Stimulated activated CD8-positive, alpha-beta memory T cell treated with anti-CD3 and anti-CD28 coated beads, Interleukin-15, amount 100 ng/mL, for 48 hours (primary cell): ENCODE measurements at regions not wholly inside any gene's neighbourhood (a gene's known extent, or its start where the extent isn't known, plus 50 kb on each side); places are given as distances from the start of the nearest gene placed in this dataset.

ENCODE experiments used
- DNase-seq, 2 donors: peaks; one replicate each; pipeline ENCODE4 v3.0.0-alpha.2; 2020; ENCODE audit warnings: low read depth in 2 of 2

DNA sequence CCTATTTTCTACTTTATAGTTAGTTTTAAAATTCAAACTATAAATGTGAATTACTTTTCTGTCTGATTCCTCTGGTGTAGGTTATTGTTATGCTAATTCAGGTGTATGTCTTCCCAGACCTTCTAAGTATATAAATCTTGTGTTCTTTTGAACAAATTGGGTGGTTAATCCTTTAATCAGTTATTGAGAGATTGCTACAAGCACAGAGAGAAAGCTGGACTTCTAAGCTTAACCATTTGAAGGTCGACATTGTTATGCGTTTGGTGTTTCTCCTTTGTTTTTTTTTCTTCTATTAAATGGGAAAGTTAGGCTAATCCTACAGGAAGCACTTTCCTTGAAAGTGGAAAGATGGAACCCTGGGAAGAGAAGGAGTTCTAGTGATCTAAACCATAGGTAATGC is 592.6 kb downstream of the SLC4A3 start:
- no peak for DNase-seq

DNA sequence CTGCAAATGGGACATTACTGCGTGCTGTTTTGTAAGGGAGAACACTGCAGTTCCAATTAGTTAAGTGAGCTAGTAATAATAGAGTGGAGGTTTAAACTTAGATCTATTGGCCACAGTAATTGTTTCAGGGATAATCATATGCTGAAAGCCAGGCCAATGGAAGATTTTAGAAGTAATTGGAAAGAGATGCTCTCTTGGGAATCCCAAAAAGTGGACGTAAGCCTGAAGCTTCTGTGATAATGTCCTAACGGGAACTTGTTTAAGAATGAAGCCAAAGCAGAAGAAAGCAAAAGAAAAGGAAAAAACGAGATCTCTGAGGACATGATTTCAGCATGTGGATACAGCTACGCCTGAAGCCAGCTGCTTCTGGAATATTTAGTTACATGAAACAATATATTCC is 594.6 kb downstream of the SLC4A3 start:
- DNase-seq: no peak

DNA sequence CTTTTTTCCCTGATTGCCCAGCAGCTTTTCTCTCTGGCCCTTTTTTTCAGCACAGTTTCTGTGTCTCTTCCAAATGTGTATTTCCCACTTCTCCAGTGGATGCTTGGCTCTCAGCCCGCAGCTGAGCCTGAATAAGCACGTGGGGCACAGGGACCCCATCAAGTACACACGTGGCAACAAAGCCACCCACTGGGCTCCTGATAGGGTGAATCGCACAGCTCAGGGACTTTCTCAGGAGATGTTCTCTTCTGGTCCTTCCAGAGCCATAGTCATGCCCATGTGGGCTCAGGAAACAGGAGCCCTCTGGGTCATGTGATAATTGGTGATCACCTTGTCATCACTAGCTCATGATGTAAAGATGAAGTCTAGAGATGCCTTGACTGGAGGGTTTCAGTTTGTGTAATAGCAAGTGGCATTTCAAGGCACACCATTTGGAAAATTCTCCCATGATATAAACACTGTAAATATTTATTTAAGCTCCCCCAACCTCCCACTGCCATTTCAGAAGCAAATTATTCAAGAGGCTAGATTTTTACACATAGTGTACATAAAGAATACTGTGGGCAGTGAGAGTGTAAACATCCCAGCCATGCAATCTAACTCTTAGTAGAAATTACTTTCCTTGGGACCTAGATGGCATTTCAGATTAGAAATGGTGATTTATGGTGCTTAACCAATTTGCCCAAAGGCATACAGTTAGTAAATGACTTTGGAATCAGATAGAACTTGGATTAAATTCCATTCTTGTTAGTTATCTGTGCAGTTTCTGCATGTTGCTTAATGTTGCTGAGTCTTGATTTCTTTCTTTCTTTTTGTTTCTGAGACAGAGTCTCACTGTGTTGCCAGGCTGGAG is 597.5 kb downstream of the SLC4A3 start:
- no peak for DNase-seq

DNA sequence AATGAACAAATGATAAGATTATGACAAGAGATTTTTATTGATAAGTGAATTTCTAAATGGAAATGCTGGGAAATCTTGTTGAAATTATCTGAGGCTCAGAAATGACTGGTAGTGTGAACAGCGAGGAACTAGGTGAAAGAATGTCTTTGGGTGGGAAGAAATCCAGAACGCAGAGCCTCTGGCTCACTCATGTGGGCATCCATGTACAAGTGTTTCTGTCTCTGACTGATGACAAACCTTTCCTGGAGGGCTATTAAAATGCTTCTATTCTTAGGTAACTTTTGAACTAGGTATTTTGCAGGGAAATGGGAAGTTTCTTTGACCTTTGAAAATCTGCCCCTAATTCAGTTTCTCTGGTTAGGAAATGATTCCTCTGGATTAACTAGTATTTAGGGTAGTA is 598.6 kb downstream of the SLC4A3 start:
- DNase-seq: no peak

DNA sequence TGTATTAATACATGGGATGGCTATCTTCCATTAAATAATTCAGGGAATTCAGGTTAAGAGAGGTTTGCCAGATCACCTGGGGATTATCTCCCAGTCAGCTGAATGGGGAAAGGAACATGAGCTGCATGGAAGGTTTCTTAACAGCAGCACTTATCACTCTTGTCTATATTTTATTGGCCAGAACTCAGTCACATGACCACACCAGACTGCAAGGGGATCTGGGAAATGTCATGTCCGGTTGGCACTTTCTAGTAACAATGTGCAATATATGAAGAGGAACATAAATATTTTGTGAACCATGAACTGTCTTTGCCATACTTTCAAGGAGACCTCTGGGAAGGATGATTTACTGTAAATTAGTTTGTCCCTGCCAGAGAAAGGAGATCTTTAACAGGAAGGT is 599.1 kb downstream of the SLC4A3 start:
- no peak for DNase-seq

DNA sequence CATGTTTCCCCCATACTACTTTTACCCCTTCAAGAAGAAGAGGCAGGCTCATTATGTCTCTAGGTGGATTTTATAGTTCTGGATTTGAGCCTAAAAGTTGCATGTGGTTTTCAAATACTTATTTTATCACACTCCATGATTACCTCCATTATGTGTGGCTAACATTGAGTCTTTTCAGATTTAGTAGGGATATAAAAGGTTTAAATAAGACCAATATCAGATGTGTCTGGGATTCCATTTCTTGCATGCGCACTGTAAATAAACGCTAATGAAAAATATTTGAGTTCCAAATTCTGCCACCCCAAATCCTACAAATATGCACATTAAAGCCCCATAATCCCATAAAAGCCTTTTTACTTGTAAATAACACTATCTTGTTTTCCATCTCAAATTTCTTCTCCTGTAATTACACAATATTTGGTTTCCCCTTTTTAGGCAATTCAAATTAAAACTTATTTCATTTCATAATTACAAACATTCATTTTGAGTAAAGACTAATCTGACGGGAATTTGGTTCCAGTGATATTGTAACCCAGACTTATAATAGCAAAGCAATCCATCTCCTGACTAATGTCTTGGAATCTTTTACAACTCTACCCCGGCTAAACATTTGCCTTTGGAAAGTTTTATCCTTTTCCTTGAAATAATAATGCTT is 600.0 kb downstream of the SLC4A3 start:
- no peak for DNase-seq

DNA sequence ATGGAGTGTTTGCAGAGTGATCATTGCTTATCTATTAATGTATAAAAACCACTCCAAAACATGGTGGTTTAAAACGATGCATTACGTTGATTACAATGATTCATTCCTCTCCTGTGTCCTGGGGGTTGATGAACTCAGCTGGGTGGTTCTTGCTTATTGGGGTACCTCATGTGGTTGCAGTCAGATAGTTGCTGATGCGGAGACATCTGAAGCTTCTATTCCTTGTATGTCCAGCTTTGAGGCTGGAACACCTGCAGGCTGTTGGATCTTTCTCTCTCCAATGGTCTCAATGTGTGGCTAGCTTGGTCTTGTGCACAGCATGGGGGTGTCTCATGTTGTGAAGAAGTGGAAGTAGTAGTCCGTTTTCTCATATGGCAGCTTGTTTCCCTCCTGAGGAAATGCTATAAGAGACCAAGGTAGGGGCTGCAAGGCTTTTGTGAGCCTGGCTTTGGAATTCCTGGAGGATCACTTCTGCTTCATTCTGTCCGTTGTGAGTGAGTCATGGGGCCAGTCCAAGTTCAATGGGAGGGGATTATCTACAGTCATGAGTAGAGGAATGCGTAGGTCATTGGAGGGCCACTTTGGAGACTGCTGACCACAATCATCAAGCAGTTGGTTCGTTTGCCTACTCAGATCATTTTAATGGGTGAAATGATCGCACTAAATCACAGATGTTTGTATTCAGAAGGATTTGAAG is 601.0 kb downstream of the SLC4A3 start:
- no peak for DNase-seq

DNA sequence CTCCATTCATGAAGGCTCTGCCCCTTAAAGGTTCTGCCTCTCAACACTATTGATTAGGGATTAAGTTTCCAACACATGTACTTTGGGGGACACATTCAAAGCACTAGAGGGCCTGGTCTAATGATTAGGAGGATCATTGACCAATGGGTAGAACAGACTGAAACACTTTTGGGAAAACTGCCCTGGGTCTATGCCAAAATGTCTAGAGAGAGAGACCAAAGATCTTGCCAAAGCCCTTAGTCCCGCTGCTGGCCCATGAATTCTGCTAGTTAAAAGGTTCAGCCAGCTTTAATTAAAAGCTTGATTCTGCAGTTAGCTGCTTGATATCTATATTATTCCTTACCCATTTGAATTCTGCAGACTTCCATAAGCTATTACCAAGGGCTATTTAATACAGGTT is 613.2 kb downstream of the SLC4A3 start:
- no peak for DNase-seq

DNA sequence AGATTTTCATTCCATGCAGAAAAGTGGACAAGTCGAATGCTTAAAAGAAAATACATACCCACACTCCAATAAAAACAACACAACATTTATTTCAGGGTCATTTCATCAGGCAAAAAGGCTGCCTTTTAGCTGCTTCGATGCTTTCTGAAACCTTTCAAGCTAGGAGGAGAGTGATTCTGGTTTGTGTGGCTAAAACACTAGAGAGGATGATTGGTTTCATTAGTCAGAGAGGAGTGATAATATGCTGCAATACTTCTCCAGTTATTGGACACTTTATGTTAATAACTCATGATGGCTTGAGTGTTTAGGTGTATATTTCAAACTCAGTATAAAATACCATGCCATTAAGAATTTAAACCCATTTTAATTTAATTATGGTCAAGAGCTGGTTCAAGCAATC is 614.0 kb downstream of the SLC4A3 start:
- no peak for DNase-seq

DNA sequence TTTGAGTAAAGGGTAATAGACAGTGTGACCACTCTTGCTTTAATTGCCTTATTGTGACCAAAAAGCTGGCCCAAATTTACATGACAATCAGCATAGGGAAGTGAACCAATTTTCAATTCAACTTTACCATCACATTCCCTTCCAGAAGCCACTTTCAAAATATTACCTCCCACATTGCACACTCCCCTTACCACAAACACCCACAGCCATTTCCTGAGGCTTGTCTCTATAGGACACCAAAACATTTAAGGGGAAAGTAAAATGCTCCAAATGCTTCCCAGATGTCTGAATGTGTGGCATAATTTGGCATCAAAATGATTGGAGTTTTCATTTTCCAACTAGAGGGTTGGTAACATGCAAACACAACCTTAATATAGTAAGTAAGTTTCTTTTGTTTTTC is 616.1 kb downstream of the SLC4A3 start:
- DNase-seq: no peak

DNA sequence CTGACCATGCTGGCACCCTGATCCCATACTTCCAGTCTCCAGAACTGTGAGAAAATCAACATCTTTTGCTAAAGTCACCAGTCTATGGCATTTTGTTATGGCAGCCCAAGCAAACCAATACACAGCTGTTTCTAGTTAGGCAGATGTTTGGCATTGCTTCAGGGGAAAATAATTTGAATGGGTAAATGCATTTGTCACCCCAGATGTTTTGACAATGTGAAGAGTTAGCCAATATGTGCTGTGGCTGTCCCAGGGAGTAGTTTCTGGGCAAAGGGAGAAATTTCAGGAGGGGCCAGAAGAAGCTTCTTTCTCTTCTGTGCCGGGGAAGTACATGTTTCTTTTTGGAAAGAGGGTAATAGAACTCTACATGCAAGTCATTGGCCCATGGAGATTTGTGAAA is 619.0 kb downstream of the SLC4A3 start:
- no peak for DNase-seq

DNA sequence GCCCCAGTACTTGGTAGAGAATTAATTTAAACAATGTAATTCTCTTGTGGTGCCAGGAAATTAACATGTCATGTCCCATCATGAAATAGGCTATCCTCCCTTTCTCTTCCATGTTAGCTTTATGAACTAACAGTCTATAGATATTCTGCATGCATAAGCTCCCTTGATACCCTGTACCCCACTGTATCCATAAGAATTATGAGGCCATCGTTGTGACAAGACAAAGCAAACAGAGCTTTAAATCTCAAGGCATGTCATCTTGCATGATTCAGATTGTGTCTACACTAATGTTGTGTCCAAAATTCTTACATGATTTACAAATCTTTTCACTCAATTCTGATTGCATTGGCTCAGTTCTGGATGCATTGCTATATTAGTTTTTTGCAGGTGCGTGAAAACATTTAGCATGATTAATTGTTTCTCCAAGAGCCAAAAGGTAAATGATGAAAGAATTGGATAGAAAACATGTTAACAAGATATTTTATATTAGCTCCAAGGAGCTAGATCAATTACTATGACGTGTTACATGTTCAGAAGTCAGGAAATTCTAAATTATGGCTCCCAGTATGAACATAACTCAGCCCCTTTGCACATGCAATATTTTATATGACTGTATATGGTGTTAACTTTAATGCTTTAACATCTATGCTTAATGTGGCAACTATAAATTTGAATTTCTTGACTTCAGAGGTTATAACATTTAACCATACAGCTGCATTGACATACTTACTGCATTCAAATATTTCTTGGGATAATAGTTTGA is 620.3 kb downstream of the SLC4A3 start:
- no peak for DNase-seq

DNA sequence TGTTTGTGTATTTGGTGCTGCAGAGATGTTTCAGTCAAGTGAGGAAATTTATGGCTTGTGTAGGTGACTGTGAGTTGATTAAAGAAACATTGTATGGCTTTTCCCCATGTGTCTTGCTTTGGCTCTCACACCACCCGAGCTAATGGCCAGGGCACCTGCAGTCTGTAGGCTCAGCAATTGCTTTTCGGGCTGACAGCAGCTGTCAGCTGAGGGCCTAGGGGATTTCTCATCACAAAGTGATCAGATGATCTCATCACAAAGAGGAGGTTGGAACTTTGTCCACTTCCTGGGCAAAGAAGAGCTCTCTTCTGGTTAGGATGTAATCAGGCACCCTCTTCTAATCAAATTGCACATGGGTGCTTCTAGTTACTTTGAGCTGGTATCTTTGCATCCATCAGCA is 632.2 kb downstream of the SLC4A3 start:
- DNase-seq: no peak

DNA sequence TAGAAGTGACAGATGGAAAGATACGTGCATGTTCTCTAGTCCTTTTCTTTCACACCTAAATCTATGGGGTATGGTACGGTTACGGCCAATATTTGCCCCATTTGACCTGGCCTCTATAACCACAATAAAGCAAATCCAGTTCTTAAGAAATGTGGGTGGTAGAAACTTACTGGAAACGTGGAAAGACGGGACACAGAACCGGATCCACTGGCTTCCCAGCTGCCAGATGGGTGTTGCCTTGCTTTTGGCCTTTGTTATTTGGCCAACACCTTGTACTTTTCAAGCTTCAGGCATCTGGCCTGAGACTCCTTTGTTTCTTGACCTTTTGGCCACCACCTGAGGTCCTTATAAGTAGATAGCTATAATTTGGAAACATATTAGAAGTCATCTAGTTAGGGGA is 635.9 kb downstream of the SLC4A3 start:
- DNase-seq: no peak

DNA sequence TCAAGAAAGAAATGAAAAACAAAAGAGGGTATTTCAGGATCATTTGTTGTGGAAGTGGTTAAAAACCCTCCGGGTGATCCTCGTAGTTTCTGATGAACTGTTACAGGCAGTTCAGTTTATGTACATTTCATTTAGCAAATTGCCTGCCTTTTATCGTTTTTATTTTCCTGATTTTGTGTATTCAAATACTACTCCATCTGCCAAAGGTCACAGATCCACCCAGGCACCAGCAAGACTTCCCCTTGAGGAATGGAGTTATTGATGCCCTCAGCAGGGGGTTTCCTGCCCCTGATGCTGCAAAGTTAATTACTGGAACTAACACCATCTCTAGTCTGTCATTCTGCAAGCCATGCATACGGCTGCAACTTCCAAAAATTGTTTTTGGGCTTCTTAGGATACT is 641.9 kb downstream of the SLC4A3 start:
- no peak for DNase-seq

DNA sequence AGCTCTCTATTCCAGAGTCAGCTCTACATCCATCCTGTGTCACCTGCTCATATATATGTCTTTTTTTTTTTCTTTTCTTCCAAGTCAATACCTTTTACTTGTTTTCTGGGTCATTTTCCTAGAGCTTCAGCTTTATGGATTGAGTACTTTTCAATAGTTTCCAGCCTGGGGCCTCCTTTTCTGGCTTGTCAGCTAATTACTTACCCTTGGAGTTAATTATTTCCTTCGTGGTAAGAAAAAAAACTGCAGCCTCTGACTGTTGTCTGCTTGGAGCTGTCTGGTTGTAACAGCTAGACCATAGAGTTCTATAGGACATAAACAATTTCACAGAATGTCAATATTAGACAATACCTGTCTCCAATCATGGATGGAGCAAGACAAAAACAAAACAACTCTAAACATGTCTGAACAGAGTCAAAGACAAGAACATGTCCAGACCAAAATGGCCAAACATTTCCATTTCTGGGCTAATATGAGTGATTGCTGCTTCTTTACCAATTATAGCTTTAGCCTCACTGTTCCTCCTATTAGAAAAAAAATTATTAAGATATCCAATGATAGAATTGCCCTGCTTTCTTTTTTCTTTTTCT is 643.1 kb downstream of the SLC4A3 start:
- no peak for DNase-seq

DNA sequence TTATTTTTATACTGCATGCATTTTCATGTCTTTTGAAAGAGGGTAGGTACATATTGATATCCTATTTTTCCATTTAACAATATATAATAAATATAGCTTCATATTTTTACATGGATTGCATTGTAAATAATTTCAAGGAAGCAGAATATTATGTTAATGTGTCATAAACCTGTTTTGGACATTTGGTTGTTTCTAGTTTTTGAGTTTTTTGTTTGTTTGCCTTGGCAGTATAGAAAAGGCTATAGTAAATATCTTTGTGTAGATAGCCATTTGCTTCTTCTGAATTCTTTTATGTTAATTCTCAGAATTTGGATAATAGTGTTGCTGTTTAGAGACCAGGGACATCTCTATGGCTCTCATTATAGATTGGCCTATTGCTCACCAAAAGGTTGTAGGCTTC is 645.2 kb downstream of the SLC4A3 start:
- no peak for DNase-seq

DNA sequence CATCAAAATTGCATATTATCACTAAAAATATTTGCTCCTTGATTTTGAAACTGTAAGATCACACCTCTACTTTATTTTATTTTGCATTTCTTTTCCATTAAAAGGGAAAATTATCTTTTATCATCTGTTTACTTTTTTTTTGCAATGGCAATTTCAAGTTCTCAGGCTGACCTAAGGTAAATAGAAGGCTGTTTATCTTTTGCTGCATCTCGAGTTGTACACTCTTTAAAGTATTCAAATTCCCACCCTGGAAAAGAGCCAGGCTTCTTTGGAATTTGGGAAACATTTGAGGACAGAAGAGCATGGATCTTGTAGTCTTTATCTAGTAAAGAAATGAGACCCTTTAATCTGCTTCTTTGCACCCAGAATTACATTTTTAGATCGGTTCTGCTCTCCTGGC is 645.7 kb downstream of the SLC4A3 start:
- DNase-seq: no peak

DNA sequence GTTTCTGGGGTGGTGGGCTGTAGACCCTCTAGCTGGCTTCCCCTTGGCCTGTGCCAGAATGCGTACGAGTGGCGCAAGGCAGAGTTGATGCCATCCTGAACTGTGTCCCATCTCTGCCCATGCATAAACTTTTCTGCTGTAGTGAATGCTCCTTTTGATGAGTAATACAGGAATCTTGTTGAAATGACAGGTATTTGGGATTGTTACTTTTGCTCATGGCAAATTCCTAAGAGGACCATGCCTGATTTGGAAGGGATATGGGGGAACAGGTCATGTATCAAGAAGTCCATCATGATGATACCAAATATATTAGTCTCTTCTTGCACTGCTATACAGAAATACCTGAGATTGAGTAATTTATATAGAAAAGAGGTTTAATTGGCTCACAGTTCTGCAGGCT is 648.0 kb downstream of the SLC4A3 start:
- no peak for DNase-seq

DNA sequence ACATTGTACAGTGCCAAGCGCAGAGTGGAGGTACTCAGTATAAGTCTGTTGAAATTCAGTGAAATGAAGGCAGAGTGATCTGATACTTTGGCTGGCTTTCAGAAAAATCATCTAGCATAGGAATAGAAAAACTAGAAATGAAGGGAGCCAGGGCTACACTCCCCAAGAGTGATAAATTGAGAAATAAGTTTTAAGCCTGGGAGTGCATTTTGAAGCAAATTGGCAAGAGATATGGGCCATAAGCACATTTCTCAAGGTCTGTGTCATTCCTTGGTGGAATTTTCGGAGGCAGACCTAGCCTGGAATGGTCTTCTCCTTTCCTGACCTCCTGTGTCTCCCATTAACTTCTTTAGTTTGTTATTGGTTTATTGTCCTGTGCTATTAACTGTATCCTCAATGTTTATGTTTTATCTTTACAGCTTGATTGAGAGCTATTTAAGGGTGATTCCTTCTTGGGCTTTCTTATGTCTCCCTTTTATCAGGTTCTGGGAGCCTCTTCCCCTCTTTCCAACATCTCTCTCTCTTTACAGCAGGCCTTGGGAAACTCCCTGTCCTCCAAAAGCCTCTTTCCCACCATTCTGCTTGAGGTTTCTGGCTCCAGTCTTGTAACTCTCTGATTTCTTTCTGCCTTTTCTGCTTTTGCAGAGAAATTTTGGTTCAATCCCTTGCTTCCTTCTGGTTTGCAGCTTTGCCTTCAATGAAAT is 649.5 kb downstream of the SLC4A3 start:
- no peak for DNase-seq

DNA sequence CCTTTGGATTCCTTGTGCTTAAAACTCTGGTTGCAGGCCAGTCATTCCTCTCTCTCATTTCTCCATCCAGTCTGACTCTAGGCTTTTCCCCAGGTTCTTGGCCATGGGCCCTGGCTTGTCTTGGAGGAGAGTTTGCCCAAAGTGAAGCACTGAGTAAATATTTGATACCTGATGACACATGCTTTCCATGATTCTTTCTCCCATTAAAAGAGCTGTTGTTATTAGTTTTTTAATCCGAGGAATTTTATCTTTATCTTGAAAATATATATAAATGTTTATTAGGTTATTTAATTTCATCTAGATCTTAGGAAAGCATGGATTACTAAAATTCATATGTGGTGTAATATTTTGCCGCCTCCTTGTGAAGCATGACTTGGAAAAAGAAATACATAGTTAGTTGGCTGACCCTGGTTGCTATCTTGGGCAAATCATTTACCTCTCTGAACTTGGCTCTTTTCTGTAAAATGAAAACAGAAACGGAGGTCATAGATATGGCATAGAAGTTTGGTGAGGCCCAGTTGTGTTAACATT is 650.1 kb downstream of the SLC4A3 start:
- no peak for DNase-seq
